SU-DHL-6 (cell line): ENCODE measurements at regions not wholly inside any gene's neighbourhood (a gene's known extent, or its start where the extent isn't known, plus 50 kb on each side); places are given as distances from the start of the nearest gene placed in this dataset.

Experiments
- H2AFZ ChIP-seq: fragments of 200-600 bp; sonication (generic); 2 replicates; pipeline ENCODE4 v1.6.1; 2014; ENCODE audit warnings: low read depth, mild to moderate bottlenecking, moderate library complexity, mixed read lengths, antibody characterized with exemption, low read length; ENCODE audit not compliant: severe bottlenecking
- H3F3A ChIP-seq: fragments of 200-600 bp; shearing (Covaris generic); 2 replicates; pipeline ENCODE4 v1.6.0; 2016; ENCODE audit warnings: antibody characterized with exemption, mild to moderate bottlenecking; ENCODE audit not compliant: insufficient read depth
- H3K27ac ChIP-seq: fragments of 200-600 bp; sonication (generic); 2 replicates; pipeline ENCODE4 v1.5.1; 2016; ENCODE audit warnings: low read depth, mild to moderate bottlenecking, low read length, moderate library complexity, mixed read lengths
- H3K27me3 ChIP-seq: fragments of 200-600 bp; sonication (generic), shearing (Covaris generic); 2 replicates; pipeline ENCODE4 v1.6.0; 2014; ENCODE audit warnings: mild to moderate bottlenecking, low read length
- H3K36me3 ChIP-seq: fragments of 200-600 bp; sonication (generic); 2 replicates; pipeline ENCODE4 v1.6.1; 2014; ENCODE audit warnings: mild to moderate bottlenecking, low read length, mixed read lengths
- H3K4me2 ChIP-seq: fragments of 300-600, 200-600 bp; shearing (Covaris generic), sonication (generic); 2 replicates; pipeline ENCODE4 v1.6.0; 2014; ENCODE audit warnings: low read length, low read depth, mild to moderate bottlenecking; ENCODE audit not compliant: poor library complexity, severe bottlenecking
- H3K4me3 ChIP-seq: fragments of 200-600 bp; sonication (generic); 2 replicates; pipeline ENCODE4 v1.5.1; 2014; ENCODE audit warnings: antibody characterized with exemption, low read length, mild to moderate bottlenecking, mixed read lengths; ENCODE audit not compliant: insufficient read depth, poor library complexity, severe bottlenecking
- H3K79me2 ChIP-seq: fragments of 200-600 bp; sonication (generic); 2 replicates; pipeline ENCODE4 v1.6.1; 2014; ENCODE audit warnings: mild to moderate bottlenecking, low read length, moderate library complexity; ENCODE audit not compliant: insufficient read depth
- H3K9ac ChIP-seq: fragments of 200-600 bp; sonication (generic); 2 replicates; pipeline ENCODE4 v1.7.0; 2014; ENCODE audit warnings: mild to moderate bottlenecking, low read length
- H3K9me2 ChIP-seq: fragments of 200-600 bp; sonication (generic); replicated peaks from 2 replicates; pipeline ENCODE4 v1.6.1; 2014; ENCODE audit warnings: low read length; ENCODE audit not compliant: insufficient read depth
- H3K9me3 ChIP-seq: fragments of 200-600 bp; sonication (generic); 2 replicates; pipeline ENCODE4 v1.6.1; 2014; ENCODE audit warnings: low read length, mixed read lengths; ENCODE audit not compliant: insufficient read depth
- H4K20me1 ChIP-seq: fragments of 200-600 bp; sonication (generic); 2 replicates; pipeline ENCODE4 v1.6.1; 2014; ENCODE audit warnings: low read depth, mild to moderate bottlenecking, antibody characterized with exemption, low read length, moderate library complexity, mixed read lengths
- CTCF ChIP-seq: fragments of 200-600 bp; sonication (generic); IDR thresholded peaks from one replicate; pipeline ENCODE4 v1.5.1; 2017; ENCODE audit warnings: antibody characterized with exemption, mild to moderate bottlenecking, low read length, moderate library complexity; ENCODE audit not compliant: insufficient read depth, poor library complexity, severe bottlenecking
- EZH2phosphoT487 ChIP-seq: fragments of 200-600 bp; sonication (generic), shearing (Covaris generic); conservative IDR thresholded peaks from 2 replicates; pipeline ENCODE4 v1.6.1; 2018; ENCODE audit warnings: mild to moderate bottlenecking, antibody characterized with exemption, low read length, moderate library complexity, mixed read lengths

DNA sequence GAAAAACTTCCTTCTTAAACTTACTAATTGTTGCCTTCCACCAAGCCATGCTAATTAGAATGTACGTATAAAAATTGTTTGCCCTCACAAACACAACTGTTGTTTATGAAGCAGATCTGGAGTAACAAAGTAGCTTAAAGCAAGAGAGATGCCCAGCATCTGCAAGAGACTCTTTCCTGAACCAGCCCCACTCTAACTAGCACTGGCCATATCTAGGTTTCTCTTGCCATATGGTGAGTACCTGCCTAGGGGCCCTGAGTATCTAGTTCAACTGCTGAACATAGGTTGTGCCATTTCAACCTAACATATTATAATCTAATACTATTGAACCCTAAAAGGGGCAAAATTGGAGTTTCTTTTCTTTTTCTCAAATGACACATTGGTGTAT, 883.4 kb upstream of the B3GALT2 start:
- H3K9me3 ChIP-seq = no peaks in the 10 kb centered on the region
- H3K36me3 ChIP-seq = no peaks in the 10 kb centered on the region
- H3K9me2 ChIP-seq = no peaks in the 10 kb centered on the region
- TF ChIP-seq CTCF (no peak), EZH2phosphoT487 (no peak)
- H3K9ac ChIP-seq = no peak overlapping the region
- no peak overlapping the region for H3K27ac ChIP-seq
- H3F3A ChIP-seq = no peaks in the 10 kb centered on the region
- no peak overlapping the region for H2AFZ ChIP-seq
- no peaks in the 10 kb centered on the region for H4K20me1 ChIP-seq
- no peaks in the 10 kb centered on the region for H3K79me2 ChIP-seq
- H3K4me2 ChIP-seq = no peak overlapping the region
- no peaks in the 10 kb centered on the region for H3K27me3 ChIP-seq
- no peak overlapping the region for H3K4me3 ChIP-seq

- no peaks in the 10 kb centered on the region for H4K20me1 ChIP-seq
- no peaks in the 10 kb centered on the region for H3F3A ChIP-seq
- no peak overlapping the region for H2AFZ ChIP-seq
- H3K27me3 ChIP-seq = no peaks in the 10 kb centered on the region
- H3K9me2 ChIP-seq = no peaks in the 10 kb centered on the region
- H3K4me2 ChIP-seq = no peak overlapping the region
- no peak overlapping the region for H3K27ac ChIP-seq
- no peaks in the 10 kb centered on the region for H3K36me3 ChIP-seq
- no peak overlapping the region for H3K4me3 ChIP-seq
- H3K9me3 ChIP-seq = no peaks in the 10 kb centered on the region
- no peaks in the 10 kb centered on the region for H3K79me2 ChIP-seq
- no peak overlapping the region for H3K9ac ChIP-seq
- TF ChIP-seq CTCF (no peak), EZH2phosphoT487 (no peak)
These were observed 882.9 kb upstream of the B3GALT2 start for GRCh38 chr1:194069168-194069830.

DNA sequence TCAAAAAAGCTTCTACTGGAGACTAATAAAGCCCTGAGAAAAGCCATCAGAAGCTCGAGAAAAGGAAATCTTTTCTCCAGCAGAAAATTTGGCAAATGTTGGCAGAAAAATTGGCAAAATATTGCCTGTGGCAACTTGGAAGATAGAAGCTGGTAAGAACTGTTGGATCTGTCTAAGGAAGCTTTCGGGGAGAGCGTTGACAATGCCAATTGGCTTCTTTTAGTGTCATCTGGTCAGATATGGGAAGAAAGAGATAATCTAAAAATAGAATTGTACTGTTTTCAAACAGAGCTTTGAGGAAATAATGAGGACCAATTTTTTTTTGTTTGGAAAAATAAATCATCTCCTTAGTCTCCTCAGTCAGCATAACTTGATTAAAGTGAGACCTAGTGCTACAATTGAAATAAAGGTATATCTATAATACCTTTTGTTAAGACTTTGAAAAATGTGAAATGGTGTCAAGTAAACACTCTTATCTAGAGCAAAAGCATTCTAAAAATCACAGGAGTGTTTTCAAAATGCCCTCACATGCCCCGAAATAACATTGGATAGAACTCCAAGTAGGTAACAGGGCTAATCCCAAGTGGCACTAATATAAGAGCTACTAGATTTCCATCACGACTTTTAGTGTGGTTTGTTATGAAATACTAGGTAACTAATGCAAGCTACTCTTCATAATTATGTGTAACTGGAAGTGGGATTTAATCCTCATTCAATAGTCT, 882.2 kb upstream of the B3GALT2 start:
- no peak overlapping the region for H3K27ac ChIP-seq
- no peaks in the 10 kb centered on the region for H3K36me3 ChIP-seq
- H3K79me2 ChIP-seq = no peaks in the 10 kb centered on the region
- no peak for TF ChIP-seq CTCF
- no peaks in the 10 kb centered on the region for H3K27me3 ChIP-seq
- no peak overlapping the region for H3K4me3 ChIP-seq
- no peaks in the 10 kb centered on the region for H3F3A ChIP-seq
- no peaks in the 10 kb centered on the region for H3K9me2 ChIP-seq
- no peaks in the 10 kb centered on the region for H3K9me3 ChIP-seq
- no peaks in the 10 kb centered on the region for H4K20me1 ChIP-seq
- H3K4me2 ChIP-seq = no peak overlapping the region
- H2AFZ ChIP-seq = no peak overlapping the region
- no peak overlapping the region for H3K9ac ChIP-seq
